ENCODE measurements at regions not wholly inside any gene's neighbourhood (a gene's known extent, or its start where the extent isn't known, plus 50 kb on each side); places are given as distances from the start of the nearest gene placed in this dataset.

- TF ChIP-seq PRDM10 (IDR thresholded peaks at IDR 0.05; ENCODE audit: partially characterized antibody) (no peak), SLC30A9 (CRISPR knock-in tag; IDR thresholded peaks at IDR 0.05) (no peak), STAT6 (CRISPR knock-in tag; IDR thresholded peaks at IDR 0.05) (no peak), SP1 (CRISPR knock-in tag; IDR thresholded peaks at IDR 0.05) (no peak), CC2D1A (IDR thresholded peaks at IDR 0.05) (no peak), MCM2 (IDR thresholded peaks at IDR 0.05; ENCODE audit: low read depth) (no peak), KDM5B (IDR thresholded peaks at IDR 0.05; ENCODE audit: insufficient replicate concordance, low read depth, low read length) (no peak), RUNX1 (IDR thresholded peaks at IDR 0.05; ENCODE audit: low read depth) (no peak)
Observed at GRCh38 chr16:79535130-79535529, 65.4 kb downstream of the MAF start (continued).
